SJSA1 (cell line): ENCODE measurements at regions not wholly inside any gene's neighbourhood (a gene's known extent, or its start where the extent isn't known, plus 50 kb on each side); places are given as distances from the start of the nearest gene placed in this dataset.
"Not testable (repeated sequence)": the region's sequence is repeated elsewhere in the genome, so short reads cannot be mapped to it uniquely, and the experiment has no call there.

Source experiments
- DNase-seq, 2 experiments: peaks; one replicate each; pipeline ENCODE4 v3.0.0-alpha.2; 2015 to 2020; ENCODE audit warnings: low spot score in 2 of 2, low read depth in 1 of 2
- H3K27ac ChIP-seq: fragments of 250-450 bp; sonication (Bioruptor Pico); 2 replicates; pipeline ENCODE4 v1.5.1; 2020; ENCODE audit warnings: mild to moderate bottlenecking, moderate library complexity
- H3K27me3 ChIP-seq: fragments of 250-450 bp; sonication (Bioruptor Pico); replicated peaks from 2 replicates; pipeline ENCODE4 v1.5.1; 2020; ENCODE audit warnings: mild to moderate bottlenecking, moderate library complexity
- H3K36me3 ChIP-seq: fragments of 250-450 bp; sonication (Bioruptor Pico); 2 replicates; pipeline ENCODE4 v1.5.1; 2020; ENCODE audit warnings: mild to moderate bottlenecking
- H3K4me1 ChIP-seq: fragments of 250-450 bp; sonication (Bioruptor Pico); replicated peaks from 2 replicates; pipeline ENCODE4 v1.6.1; 2021; ENCODE audit warnings: mild to moderate bottlenecking
- H3K4me3 ChIP-seq: fragments of 250-450 bp; sonication (Bioruptor Pico); 2 replicates; pipeline ENCODE4 v1.5.1; 2020; ENCODE audit warnings: mild to moderate bottlenecking
- H3K9me3 ChIP-seq: fragments of 250-450 bp; sonication (Bioruptor Pico); replicated peaks from 2 replicates; pipeline ENCODE4 v1.5.1; 2020; ENCODE audit warnings: mild to moderate bottlenecking

DNA sequence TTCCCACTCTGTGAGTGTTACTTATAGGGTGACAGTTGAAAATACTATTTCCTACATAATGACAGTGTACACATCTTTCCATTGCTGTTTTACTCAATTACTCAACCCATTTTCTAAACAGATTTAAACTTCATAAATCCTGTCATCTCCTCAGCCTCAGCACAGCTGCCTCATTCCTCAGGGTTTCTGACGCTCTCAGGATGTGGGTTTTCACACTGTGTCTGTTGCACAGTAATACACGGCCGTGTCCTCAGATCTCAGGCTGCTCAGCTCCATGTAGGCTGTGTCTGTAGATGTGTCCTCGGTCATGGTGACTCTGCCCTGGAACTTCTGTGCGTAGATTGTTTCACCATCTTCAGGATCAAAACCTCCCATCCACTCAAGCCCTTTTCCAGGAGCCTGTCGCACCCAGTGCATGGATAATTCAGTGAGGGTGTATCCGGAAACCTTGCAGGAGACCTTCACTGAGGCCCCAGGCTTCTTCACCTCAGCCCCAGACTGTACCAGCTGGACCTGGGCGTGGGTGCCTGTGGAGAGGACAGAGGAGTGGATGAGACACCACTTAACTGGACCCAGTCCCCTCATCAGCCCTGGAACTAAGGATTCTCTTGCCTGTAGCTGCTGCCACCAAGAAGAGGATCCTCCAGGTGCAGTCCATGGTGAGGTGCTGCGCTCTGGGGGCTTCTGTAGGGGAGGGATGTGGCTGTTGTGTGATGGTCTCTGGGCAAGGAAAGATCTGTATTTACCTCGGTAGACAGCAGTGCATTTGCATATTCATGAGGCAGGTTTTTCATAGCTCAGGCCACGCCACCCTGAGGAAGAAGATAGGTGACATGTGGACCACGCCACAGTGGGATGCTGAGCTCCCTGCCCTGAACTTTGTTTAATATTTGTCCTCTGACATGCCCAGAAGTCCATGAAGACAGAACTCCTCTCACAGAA is 750.2 kb downstream of the TMEM121 start:
- Histone ChIP-seq H3K36me3 (no peaks in the 10 kb centered on the region), H3K4me3 (no peak overlapping the region), H3K9me3 (no peaks in the 10 kb centered on the region), H3K27ac (no peak overlapping the region), H3K27me3 (0 out of 2 replicates have a peak, but pooled peaks cover 5% of the 10 kb centered on the region), H3K4me1 (no peaks in the 10 kb centered on the region)
- no peak for DNase-seq

DNA sequence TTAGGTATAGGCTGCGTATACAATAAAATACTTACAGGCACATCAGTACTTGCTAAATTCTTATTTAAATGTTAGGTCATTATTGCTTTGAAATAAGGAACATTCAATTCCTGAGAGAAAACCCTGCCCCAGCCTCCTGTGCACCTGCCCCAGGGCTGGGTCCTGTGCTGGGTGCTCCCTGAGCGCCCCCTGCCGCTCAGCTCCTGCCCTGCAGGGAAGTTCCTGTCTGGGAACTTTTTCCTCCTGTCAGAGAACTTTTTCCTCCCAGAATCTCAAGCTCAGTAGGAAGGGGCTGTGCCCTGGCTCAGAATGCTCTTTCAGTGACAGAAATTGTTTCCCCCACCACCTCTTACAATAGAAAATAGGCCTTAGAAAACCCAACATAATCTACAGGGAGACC is 751.1 kb downstream of the TMEM121 start:
- H3K4me3 ChIP-seq, result no peak overlapping the region
- H3K4me1 ChIP-seq, result no peaks in the 10 kb centered on the region
- 0 out of 2 replicates have a peak, but pooled peaks cover 5% of the 10 kb centered on the region for H3K27me3 ChIP-seq
- H3K36me3 ChIP-seq, result no peaks in the 10 kb centered on the region
- DNase-seq, result no peak
- H3K27ac ChIP-seq, result no peak overlapping the region
- H3K9me3 ChIP-seq, result no peaks in the 10 kb centered on the region

DNA sequence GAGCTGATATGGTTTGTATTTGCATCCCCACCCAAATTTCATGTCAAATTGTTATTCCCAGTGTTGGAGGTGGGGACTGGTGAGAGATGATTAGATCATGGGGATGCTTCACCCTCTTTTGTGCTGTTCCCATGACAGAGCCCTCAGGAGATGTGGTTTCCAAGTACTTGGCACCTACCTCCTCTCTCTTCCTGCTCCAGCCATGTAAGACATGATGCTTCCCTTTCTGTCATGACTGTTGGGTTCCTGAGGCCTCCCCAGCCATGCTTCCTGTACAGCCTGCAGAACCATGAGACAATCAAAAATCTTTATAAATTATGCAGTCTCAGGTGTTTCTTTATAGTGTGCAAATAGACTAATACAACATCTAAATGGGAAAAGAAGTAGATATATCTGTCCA is 754.5 kb downstream of the TMEM121 start:
- no peaks in the 10 kb centered on the region for H3K9me3 ChIP-seq
- no peaks in the 10 kb centered on the region for H3K27me3 ChIP-seq
- DNase-seq, result no peak
- H3K36me3 ChIP-seq, result no peaks in the 10 kb centered on the region
- no peaks in the 10 kb centered on the region for H3K4me1 ChIP-seq
- H3K4me3 ChIP-seq, result no peak overlapping the region
- H3K27ac ChIP-seq, result no peak overlapping the region

DNA sequence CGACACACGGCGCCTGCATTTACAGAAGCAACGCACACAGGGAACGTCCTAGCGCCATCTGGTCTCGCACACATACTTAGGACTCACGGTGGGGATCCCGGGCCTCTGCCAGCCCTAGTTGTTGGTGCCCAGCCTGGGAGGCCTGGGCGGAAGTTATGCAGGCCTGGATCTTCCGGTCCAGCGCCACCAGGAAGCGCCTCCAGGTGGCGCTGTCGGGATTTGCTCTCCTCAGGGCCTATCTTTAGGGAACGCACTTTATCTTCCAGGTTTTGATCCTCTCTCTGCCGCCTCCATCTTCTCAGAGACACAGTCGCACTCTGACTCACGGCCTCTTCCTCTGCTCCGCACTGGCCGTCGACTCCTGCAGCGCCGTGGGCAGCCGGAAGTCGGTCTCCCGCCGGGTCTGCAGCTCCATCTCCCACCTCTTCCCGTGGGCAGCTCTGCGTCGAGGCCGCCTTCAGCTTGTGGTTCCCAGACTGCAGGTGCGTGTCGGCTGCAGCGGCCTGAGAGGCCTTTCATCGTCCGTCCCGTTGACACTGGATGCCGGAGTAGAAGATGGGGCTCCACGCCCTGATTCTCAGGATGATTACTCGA is 760.4 kb downstream of the TMEM121 start:
- no peak for DNase-seq
- H3K4me3 ChIP-seq, result no peak overlapping the region

DNA sequence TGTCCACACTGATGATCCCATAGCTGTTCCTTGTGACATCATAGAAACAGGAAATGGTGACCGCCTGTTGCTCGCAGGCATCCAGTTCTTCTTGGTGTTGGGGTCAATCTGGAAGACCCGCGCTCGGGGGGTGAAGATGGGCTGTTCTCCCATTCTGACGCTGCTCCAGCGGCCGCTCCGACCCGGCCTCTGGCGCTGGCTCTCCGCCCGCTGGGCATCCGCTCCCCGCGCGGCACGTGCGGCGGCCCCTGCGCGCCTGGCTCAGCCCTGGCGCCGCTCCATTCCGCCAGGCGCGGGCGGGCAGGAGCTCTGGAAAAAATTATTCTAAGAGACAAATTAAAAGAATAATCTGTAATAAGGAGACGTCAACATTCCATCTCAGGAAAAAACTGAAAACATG is 761.1 kb downstream of the TMEM121 start:
- Histone ChIP-seq H3K4me3 (no peak overlapping the region), H3K36me3 (no peaks in the 10 kb centered on the region), H3K4me1 (no peaks in the 10 kb centered on the region), H3K9me3 (no peaks in the 10 kb centered on the region), H3K27ac (no peak overlapping the region), H3K27me3 (no peaks in the 10 kb centered on the region)
- DNase-seq, result no peak

More for the DNA sequence above, 760.4 kb downstream of the TMEM121 start:
- H3K27ac ChIP-seq, result no peak overlapping the region
- H3K36me3 ChIP-seq, result no peaks in the 10 kb centered on the region
- H3K9me3 ChIP-seq, result no peaks in the 10 kb centered on the region
- H3K27me3 ChIP-seq, result no peaks in the 10 kb centered on the region
- no peaks in the 10 kb centered on the region for H3K4me1 ChIP-seq

DNA sequence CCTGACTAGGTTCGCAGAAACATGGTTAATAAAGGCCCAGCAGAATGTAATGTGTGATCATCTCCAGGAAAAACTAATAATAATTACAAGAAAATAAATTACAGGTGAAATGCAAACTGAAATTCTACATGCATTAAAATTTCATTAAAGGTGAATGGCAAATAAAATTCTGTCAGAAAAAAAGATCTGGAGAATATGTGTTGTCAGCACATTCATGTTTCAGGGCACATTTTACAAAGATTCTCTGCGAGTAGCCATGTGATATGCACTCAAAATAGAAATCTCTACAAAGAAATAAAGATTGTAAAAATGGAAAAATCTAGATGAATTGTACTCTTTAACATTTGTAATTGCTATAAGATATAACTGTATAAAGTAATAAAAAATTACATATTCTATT is 765.2 kb downstream of the TMEM121 start:
- no peak overlapping the region for H3K4me3 ChIP-seq
- H3K27me3 ChIP-seq, result no peaks in the 10 kb centered on the region
- no peaks in the 10 kb centered on the region for H3K4me1 ChIP-seq
- no peaks in the 10 kb centered on the region for H3K36me3 ChIP-seq
- no peaks in the 10 kb centered on the region for H3K9me3 ChIP-seq
- DNase-seq, result no peak
- H3K27ac ChIP-seq, result no peak overlapping the region

DNA sequence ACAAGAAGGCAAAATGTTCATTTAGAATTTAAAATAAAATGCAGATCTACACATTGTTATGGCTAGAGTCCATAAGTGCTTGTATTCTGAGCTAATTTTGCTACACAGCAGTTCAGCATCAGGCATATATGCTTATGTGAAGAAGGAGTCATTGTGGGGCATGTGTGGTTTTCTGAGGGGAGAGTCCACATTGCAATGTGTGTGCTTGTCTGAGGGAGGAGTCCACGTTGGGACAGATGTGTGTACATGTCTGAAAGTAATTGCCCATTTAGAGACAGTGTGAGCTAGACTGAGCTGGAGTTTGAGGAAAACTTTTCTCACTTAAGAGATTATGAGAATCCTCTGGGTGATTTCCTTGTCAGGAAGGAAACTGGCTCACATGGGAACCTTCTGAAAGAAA is 767.9 kb downstream of the TMEM121 start:
- no peak overlapping the region for H3K27ac ChIP-seq

DNA sequence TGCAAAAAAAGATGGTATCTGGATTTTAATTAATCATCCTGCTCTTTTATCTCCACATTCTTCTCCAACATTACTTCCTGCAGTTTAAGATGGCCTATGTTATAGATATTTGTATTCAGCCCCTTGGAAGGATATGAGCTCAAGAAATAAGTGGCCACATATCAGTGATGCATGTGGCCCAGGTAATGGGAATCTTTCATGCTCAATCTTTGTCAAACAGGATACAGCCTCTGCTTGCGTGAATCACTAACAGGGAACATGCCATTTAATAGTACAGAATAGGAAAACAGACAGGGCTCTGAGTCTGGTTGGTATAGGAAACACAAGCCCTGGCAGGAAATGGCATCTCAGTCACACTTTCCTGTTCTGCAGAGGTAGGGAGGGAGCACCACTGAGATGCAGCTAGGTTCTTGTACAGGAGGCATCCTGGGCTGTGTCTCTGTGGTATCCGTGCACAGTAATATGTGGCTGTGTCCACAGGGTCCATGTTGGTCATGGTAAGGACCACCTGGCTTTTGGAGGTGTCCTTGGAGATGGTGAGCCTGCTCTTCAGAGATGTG is 774.6 kb downstream of the TMEM121 start:
- not testable (repeated sequence) for H3K4me1 ChIP-seq, DNase-seq, H3K27me3 ChIP-seq, H3K36me3 ChIP-seq, H3K4me3 ChIP-seq, H3K27ac ChIP-seq, H3K9me3 ChIP-seq

More for the DNA sequence above, 767.9 kb downstream of the TMEM121 start:
- Histone ChIP-seq H3K4me1 (no peaks in the 10 kb centered on the region), H3K36me3 (no peaks in the 10 kb centered on the region), H3K27me3 (no peaks in the 10 kb centered on the region), H3K4me3 (no peak overlapping the region), H3K9me3 (no peaks in the 10 kb centered on the region)
- no peak for DNase-seq

DNA sequence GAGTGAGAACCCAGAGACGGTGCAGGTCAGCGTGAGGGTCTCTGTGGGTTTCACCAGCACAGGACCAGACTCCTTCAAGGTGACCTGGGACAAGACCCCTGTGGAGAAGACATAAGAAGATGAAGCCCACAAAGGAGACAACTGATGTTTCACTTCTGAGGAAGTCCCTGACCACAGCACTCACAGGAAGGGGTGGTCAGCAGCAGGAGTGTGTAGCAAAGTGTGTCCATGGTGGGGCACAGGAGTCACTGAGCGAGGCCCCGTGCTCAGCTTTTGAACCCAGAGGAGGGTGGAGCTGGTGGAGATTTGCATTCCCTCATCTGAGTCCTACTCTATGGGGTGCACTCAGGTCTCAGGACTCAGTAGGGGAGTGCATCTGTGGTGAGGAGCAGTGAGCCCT is 775.2 kb downstream of the TMEM121 start:
- H3K27me3 ChIP-seq, DNase-seq, H3K27ac ChIP-seq, H3K36me3 ChIP-seq, H3K4me1 ChIP-seq, H3K9me3 ChIP-seq, H3K4me3 ChIP-seq: not testable (repeated sequence)

DNA sequence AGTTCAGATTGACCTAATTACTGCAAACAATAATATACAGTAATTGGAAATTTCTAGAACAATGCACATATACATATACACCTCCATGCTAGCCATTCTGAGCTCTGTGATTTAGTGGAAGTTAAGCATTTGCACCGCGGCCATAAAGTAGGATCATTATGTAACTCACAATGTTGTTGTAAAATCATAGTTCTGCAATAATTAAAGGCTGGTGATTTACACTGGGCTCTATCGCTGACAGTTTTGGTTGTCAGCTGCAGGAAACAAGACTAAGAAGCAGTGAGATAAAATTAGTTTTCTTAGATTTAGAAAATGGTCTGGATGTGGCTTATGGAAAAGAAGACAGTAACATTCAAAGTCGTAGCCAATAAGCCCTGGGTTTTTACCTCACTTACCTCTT is 776.3 kb downstream of the TMEM121 start:
- no peak for DNase-seq
- Histone ChIP-seq H3K4me1 (no peaks in the 10 kb centered on the region), H3K36me3 (no peaks in the 10 kb centered on the region), H3K27ac (no peak overlapping the region), H3K27me3 (no peaks in the 10 kb centered on the region), H3K9me3 (no peaks in the 10 kb centered on the region), H3K4me3 (no peak overlapping the region)

DNA sequence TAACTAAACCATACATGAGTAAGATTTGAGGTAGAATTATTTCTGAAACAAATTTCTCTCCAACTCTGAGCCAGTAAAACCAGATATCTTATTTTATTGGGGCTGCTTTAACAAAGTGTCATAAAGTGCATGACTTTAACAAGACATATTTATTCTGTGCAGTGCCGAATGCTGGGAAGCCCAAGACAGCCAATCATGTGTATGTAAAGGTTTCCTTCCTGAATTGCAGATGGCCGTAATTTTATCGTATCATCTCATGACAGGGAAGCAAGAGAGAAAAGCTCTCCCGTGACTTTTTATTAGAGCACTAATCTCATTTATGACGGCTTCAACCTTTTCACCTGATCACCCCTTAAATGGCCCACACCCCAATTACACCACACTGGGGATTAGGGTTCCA is 777.9 kb downstream of the TMEM121 start:
- Histone ChIP-seq H3K36me3 (no peaks in the 10 kb centered on the region), H3K27ac (no peak overlapping the region), H3K27me3 (no peaks in the 10 kb centered on the region), H3K4me1 (no peaks in the 10 kb centered on the region), H3K9me3 (no peaks in the 10 kb centered on the region), H3K4me3 (no peak overlapping the region)
- no peak for DNase-seq

DNA sequence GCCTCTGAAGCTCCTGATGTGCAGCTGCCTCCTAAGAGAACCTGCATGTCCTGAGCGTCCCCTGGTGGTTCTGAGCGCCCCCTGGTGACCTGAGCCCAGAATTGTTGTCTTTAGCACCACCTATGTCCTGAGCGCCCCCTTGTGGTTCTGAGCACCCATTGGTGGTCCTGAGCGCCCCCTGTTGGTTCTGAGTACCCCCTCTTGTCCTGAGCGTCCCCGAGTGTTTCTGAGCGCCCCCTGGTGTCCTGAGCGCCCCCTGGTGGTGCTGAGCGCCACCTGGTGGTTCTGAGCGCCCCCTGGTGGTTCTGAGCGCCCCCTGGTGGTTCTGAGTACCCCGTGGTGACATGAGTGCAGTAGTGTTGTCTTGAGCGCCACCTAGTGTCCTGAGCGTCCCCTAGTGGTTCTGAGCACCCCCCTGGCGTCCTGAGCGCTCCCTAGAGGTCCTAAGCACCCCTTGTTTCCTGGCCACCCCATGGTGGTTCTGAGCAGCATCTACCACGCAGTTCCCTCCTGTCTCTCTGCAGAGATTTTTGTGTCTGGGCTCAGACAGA is 782.5 kb downstream of the TMEM121 start:
- Histone ChIP-seq H3K4me1 (no peaks in the 10 kb centered on the region), H3K27me3 (no peaks in the 10 kb centered on the region), H3K36me3 (no peaks in the 10 kb centered on the region), H3K27ac (no peak overlapping the region), H3K9me3 (no peaks in the 10 kb centered on the region), H3K4me3 (no peak overlapping the region)
- no peak for DNase-seq

DNA sequence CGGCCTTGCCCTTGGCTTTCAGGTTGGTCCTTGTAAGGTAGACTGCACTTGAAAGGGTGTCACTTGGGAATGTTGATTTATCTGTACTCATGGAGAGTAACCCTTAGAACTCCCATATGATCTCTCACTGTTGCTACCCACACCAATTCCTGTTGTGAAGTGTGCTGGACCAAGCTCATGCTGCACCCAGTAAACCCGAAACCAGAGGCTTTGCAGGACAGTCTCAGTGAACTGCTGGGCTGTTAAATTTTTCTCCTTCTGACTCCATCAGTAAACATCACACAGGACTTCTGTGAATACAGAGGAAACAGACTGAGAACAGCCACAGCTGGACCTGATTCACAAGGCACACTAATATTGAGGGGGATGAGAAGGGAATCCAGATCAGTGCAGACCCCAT is 783.0 kb downstream of the TMEM121 start:
- no peak for DNase-seq
- Histone ChIP-seq H3K4me1 (no peaks in the 10 kb centered on the region), H3K27me3 (no peaks in the 10 kb centered on the region), H3K9me3 (no peaks in the 10 kb centered on the region), H3K4me3 (no peak overlapping the region), H3K27ac (no peak overlapping the region), H3K36me3 (no peaks in the 10 kb centered on the region)

DNA sequence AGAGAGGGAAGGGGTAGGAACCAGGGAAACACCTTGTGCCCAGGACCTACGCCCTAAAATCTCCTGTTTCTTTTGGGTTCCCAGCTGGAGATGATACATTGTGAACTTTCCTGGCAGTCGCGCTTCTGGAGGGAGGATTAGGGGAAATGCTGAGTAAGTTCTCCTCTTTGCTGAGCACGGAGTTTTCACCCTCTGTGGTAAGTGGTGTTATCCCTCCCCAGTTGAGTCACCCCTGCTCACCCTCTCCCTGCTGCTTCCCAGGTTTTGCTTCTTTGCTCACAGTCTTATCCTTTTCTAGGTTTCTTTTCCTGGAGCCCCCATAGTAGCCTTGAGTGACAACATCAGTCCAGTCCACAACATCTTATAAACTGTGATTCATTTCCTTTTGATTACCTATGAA is 789.1 kb downstream of the TMEM121 start:
- Histone ChIP-seq H3K27ac (no peak overlapping the region), H3K9me3 (no peaks in the 10 kb centered on the region), H3K4me1 (no peaks in the 10 kb centered on the region), H3K27me3 (no peaks in the 10 kb centered on the region), H3K36me3 (no peaks in the 10 kb centered on the region), H3K4me3 (no peak overlapping the region)
- DNase-seq, result no peak
